Neural cell (in vitro differentiated cells): ENCODE measurements at regions not wholly inside any gene's neighbourhood (a gene's known extent, or its start where the extent isn't known, plus 50 kb on each side); places are given as distances from the start of the nearest gene placed in this dataset.

ENCODE experiments used
- H2AFZ ChIP-seq: fragments of 200-600, 300-800 bp; sonication (generic), shearing (Covaris generic); 2 replicates; pipeline ENCODE4 v1.6.0; 2014; ENCODE audit warnings: low read depth, mild to moderate bottlenecking, antibody characterized with exemption, low read length, moderate library complexity
- H3F3A ChIP-seq: fragments of 200-600 bp; shearing (Covaris generic); 2 replicates; pipeline ENCODE4 v1.6.1; 2016; ENCODE audit warnings: mild to moderate bottlenecking, moderate library complexity, mixed read lengths, antibody characterized with exemption, low read length; ENCODE audit not compliant: insufficient read depth, poor library complexity, severe bottlenecking
- H3K27ac ChIP-seq: fragments of 200-600, 300-800 bp; sonication (generic), shearing (Covaris generic); 2 replicates; pipeline ENCODE4 v1.5.1; 2014; ENCODE audit warnings: mild to moderate bottlenecking, low read length, moderate library complexity
- H3K27me3 ChIP-seq: fragments of 300-800, 200-600 bp; sonication (generic), shearing (Covaris generic); 2 replicates; pipeline ENCODE4 v1.6.0; 2014; ENCODE audit warnings: mild to moderate bottlenecking, low read depth, low read length, moderate library complexity; ENCODE audit not compliant: insufficient read depth
- H3K36me3 ChIP-seq: fragments of 300-800, 200-600 bp; sonication (generic), shearing (Covaris generic); 2 replicates; pipeline ENCODE4 v1.5.1; 2014; ENCODE audit warnings: mild to moderate bottlenecking, antibody characterized with exemption, low read length, moderate library complexity; ENCODE audit not compliant: insufficient read depth
- H3K4me2 ChIP-seq: fragments of 300-800, 200-600 bp; sonication (generic), shearing (Covaris generic); 2 replicates; pipeline ENCODE4 v1.6.0; 2014; ENCODE audit warnings: mild to moderate bottlenecking, low read length
- H3K4me3 ChIP-seq: fragments of 300-800, 200-600 bp; sonication (generic), shearing (Covaris generic); 2 replicates; pipeline ENCODE4 v1.5.1; 2014; ENCODE audit warnings: mild to moderate bottlenecking, low read length, moderate library complexity
- H3K79me2 ChIP-seq: fragments of 200-600 bp; shearing (Covaris generic); replicated peaks from 2 replicates; pipeline ENCODE4 v1.6.0; 2014; ENCODE audit warnings: mild to moderate bottlenecking, low read length, moderate library complexity; ENCODE audit not compliant: insufficient read depth
- H3K9ac ChIP-seq: fragments of 300-800, 200-600 bp; sonication (generic), shearing (Covaris generic); 2 replicates; pipeline ENCODE4 v1.6.1; 2016; ENCODE audit warnings: mild to moderate bottlenecking, low read length, mixed read lengths
- H3K9me2 ChIP-seq: fragments of 200-600 bp; shearing (Covaris generic); 2 replicates; pipeline ENCODE4 v1.6.1; 2016; ENCODE audit warnings: mild to moderate bottlenecking, low read length, mixed read lengths; ENCODE audit not compliant: insufficient read depth
- H3K9me3 ChIP-seq: fragments of 200-600, 300-800 bp; sonication (generic), shearing (Covaris generic); 2 replicates; pipeline ENCODE4 v1.6.1; 2016; ENCODE audit warnings: mild to moderate bottlenecking, mixed run types, low read length, moderate library complexity, mixed read lengths
- H4K20me1 ChIP-seq: fragments of 200-600 bp; shearing (Covaris generic); 2 replicates; pipeline ENCODE4 v1.6.1; 2016; ENCODE audit warnings: mild to moderate bottlenecking, mixed run types; ENCODE audit not compliant: insufficient read depth
- EP300 ChIP-seq: fragments of 450-650 bp; conservative IDR thresholded peaks from 2 replicates; pipeline ENCODE4 v1.6.1; 2014; ENCODE audit warnings: antibody characterized with exemption, mild to moderate bottlenecking, moderate library complexity; ENCODE audit not compliant: poor library complexity, severe bottlenecking
- EZH2 ChIP-seq: fragments of 200-600, 300-800 bp; shearing (Covaris generic), sonication (generic); IDR thresholded peaks from 2 replicates; pipeline ENCODE4 v1.6.1; 2014; ENCODE audit warnings: antibody characterized with exemption, low read length, borderline replicate concordance, mild to moderate bottlenecking; ENCODE audit not compliant: insufficient read depth, poor library complexity, severe bottlenecking
- MXI1 ChIP-seq: fragments of 450-650 bp; conservative IDR thresholded peaks from 2 replicates; pipeline ENCODE4 v1.6.1; 2014; ENCODE audit warnings: antibody characterized with exemption, mild to moderate bottlenecking; ENCODE audit not compliant: poor library complexity, severe bottlenecking
- POLR2AphosphoS5 ChIP-seq: IDR thresholded peaks from 2 replicates; pipeline ENCODE4 v1.6.1; 2012
- RAD21 ChIP-seq: fragments of 450-650 bp; conservative IDR thresholded peaks from 2 replicates; pipeline ENCODE4 v1.6.1; 2014; ENCODE audit warnings: antibody characterized with exemption, mild to moderate bottlenecking, moderate library complexity
- SMC3 ChIP-seq: fragments of 450-650 bp; conservative IDR thresholded peaks from 2 replicates; pipeline ENCODE4 v1.6.1; 2014; ENCODE audit warnings: antibody characterized with exemption, mild to moderate bottlenecking, moderate library complexity; ENCODE audit not compliant: poor library complexity
- TAF1 ChIP-seq: IDR thresholded peaks from 2 replicates; pipeline ENCODE4 v1.6.1; 2012; ENCODE audit warnings: low read depth
- TF ChIP-seq, protein P1 (sequence below): IDR thresholded peaks from 2 replicates; pipeline ENCODE4 v1.6.1; 2012; ENCODE audit warnings: borderline replicate concordance
- TF ChIP-seq, protein P2 (sequence below): fragments of 450-650 bp; IDR thresholded peaks from 2 replicates; pipeline ENCODE4 v1.5.1; 2014; ENCODE audit warnings: antibody characterized with exemption, mild to moderate bottlenecking, moderate library complexity; ENCODE audit not compliant: poor library complexity, severe bottlenecking

DNA sequence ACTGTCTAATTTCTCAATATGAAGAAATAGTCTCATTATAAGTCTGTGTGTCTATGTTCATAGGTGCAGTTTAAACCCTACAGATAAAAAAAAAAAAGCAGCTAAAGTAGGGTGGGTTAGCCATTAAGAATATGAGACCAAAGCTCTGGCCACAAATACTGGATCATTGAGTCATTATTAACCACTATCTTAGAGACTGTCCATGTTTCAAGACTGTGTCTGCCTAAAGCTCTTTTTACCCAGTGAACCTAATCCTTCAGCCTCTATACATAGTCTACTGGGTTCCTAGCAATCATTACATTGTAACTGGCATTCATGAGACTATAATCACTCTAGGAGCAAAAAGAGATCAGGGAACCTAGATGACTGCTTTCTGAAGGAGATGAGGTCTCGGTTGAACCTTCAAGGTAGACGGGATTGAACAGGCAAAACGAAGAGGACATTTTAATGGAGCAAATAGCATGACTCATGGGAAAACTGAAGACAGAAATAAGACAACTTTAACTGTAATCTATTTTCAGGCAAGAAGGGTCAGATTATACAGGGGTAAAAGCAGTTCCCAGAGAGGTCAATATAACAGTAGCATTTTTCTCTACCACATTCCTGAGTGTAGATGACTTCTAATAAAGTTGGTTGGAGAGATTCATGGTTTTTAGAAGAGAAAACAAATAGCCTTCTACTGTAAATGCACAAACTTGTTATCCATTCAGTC lies 64.0 kb upstream of the FIBIN start:
- no peak overlapping the region for H3K4me2 ChIP-seq
- no peaks in the 10 kb centered on the region for H3K79me2 ChIP-seq
- H3K27ac ChIP-seq = no peak overlapping the region
- H3K27me3 ChIP-seq = peaks cover 45% of the 10 kb centered on the region
- H3K9me2 ChIP-seq = no peaks in the 10 kb centered on the region
- H3K9me3 ChIP-seq = no peaks in the 10 kb centered on the region
- no peaks in the 10 kb centered on the region for H3F3A ChIP-seq
- H4K20me1 ChIP-seq = no peaks in the 10 kb centered on the region
- H3K36me3 ChIP-seq = no peaks in the 10 kb centered on the region
- no peak for TF ChIP-seq POLR2AphosphoS5
- TF ChIP-seq, protein P1, sequence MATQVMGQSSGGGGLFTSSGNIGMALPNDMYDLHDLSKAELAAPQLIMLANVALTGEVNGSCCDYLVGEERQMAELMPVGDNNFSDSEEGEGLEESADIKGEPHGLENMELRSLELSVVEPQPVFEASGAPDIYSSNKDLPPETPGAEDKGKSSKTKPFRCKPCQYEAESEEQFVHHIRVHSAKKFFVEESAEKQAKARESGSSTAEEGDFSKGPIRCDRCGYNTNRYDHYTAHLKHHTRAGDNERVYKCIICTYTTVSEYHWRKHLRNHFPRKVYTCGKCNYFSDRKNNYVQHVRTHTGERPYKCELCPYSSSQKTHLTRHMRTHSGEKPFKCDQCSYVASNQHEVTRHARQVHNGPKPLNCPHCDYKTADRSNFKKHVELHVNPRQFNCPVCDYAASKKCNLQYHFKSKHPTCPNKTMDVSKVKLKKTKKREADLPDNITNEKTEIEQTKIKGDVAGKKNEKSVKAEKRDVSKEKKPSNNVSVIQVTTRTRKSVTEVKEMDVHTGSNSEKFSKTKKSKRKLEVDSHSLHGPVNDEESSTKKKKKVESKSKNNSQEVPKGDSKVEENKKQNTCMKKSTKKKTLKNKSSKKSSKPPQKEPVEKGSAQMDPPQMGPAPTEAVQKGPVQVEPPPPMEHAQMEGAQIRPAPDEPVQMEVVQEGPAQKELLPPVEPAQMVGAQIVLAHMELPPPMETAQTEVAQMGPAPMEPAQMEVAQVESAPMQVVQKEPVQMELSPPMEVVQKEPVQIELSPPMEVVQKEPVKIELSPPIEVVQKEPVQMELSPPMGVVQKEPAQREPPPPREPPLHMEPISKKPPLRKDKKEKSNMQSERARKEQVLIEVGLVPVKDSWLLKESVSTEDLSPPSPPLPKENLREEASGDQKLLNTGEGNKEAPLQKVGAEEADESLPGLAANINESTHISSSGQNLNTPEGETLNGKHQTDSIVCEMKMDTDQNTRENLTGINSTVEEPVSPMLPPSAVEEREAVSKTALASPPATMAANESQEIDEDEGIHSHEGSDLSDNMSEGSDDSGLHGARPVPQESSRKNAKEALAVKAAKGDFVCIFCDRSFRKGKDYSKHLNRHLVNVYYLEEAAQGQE = no peak
- TF ChIP-seq MXI1 = no peak
- TF ChIP-seq SMC3 = no peak
- TF ChIP-seq TAF1 = no peak
- TF ChIP-seq RAD21 = no peak
- TF ChIP-seq EP300 = no peak
- H3K4me3 ChIP-seq = no peak overlapping the region
- H3K9ac ChIP-seq = no peak overlapping the region
- no peak overlapping the region for H2AFZ ChIP-seq

DNA sequence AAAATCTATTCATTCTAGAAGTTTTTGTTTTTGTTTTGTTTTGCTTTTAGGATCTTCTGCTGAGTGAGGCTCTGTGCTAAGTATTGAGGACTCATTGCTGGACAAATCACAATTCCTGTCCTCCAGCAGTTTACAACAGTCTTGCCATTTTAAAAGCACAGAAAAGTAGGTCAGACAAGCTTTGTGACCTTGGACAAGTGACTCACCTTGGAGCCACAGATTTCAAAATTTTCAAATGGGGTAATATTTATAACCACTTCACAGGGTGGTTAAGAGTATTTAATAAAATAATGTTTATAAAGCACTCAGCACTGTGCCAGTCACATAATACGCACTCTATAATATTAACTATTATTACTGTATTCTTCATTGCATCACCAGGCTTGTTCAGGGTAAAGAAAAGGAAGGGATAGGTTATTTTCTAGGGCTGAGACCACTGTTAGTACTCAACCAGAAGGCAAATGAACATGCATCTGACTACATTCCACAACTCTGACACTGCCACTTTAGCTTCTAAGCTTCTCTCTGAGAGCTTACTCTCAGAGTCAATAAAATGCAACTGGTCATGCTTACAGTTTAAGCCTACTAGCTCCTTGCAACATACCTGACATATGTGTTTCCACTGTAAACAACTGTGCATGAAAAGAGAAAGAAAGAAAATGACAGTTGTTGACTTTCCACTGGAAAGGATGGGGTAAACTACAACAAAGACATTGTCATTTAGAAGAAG lies 63.2 kb upstream of the FIBIN start:
- Histone ChIP-seq H3K79me2 (no peaks in the 10 kb centered on the region), H3K36me3 (no peaks in the 10 kb centered on the region), H4K20me1 (no peaks in the 10 kb centered on the region), H3K27me3 (peaks cover 51% of the 10 kb centered on the region), H2AFZ (no peak overlapping the region), H3K9me2 (no peaks in the 10 kb centered on the region), H3K4me3 (no peak overlapping the region), H3F3A (no peaks in the 10 kb centered on the region), H3K9ac (no peak overlapping the region), H3K9me3 (no peaks in the 10 kb centered on the region), H3K27ac (no peak overlapping the region), H3K4me2 (no peak overlapping the region)
- TF ChIP-seq, protein P2, sequence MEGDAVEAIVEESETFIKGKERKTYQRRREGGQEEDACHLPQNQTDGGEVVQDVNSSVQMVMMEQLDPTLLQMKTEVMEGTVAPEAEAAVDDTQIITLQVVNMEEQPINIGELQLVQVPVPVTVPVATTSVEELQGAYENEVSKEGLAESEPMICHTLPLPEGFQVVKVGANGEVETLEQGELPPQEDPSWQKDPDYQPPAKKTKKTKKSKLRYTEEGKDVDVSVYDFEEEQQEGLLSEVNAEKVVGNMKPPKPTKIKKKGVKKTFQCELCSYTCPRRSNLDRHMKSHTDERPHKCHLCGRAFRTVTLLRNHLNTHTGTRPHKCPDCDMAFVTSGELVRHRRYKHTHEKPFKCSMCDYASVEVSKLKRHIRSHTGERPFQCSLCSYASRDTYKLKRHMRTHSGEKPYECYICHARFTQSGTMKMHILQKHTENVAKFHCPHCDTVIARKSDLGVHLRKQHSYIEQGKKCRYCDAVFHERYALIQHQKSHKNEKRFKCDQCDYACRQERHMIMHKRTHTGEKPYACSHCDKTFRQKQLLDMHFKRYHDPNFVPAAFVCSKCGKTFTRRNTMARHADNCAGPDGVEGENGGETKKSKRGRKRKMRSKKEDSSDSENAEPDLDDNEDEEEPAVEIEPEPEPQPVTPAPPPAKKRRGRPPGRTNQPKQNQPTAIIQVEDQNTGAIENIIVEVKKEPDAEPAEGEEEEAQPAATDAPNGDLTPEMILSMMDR = no peak
- TF ChIP-seq, protein P1 = no peak
- TF ChIP-seq EP300 (no peak), POLR2AphosphoS5 (no peak), SMC3 (no peak), MXI1 (no peak), EZH2 (no peak), TAF1 (no peak)
